ENCODE measurements at regions not wholly inside any gene's neighbourhood (a gene's known extent, or its start where the extent isn't known, plus 50 kb on each side); places are given as distances from the start of the nearest gene placed in this dataset.
"Not testable (repeated sequence)": the region's sequence is repeated elsewhere in the genome, so short reads cannot be mapped to it uniquely, and the experiment has no call there.

DNA sequence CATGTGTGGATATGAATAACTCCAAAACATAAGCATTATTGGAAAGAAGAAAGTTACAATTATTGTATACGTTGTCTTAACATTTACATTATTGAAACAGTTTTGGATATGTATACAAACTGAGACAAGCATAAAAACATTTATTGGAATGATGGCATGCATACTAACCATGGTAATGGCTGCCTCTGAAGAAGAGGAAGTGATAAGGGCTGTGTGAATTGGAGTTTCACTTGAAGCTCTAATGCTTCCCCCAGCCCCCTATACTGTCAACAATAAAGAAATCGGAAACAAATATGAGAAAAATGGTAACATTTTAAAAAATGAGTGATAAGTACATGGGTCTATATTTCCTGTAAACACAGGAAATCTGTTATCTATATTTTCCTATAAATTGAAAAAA lies 367.7 kb upstream of the DPYD start:
- no peak for DNase-seq (ENCODE audit: low read depth, low spot score)

GRCh38 chr1:98287626-98288025 lies 366.8 kb upstream of the DPYD start:
- no peak for DNase-seq (ENCODE audit: low read depth, low spot score)

DNA sequence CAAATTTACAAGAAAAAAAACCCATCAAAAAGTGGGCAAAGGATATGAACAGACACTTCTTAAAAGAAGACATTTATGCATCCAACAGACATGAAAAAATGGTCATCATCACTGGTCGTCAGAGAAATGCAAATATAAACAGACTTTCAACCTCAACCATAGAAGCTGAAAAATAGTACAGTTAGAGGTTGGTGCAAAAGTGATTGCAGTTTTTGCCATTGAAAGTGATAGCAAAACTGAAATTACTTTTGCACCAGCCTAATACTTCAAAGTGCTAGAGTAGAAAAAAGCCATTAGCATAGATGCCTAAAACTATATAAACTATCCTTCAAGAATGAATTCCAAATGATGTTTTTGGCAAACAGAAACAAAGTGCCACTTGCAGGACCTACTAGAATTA lies 365.8 kb upstream of the DPYD start:
- no peak for DNase-seq (ENCODE audit: low read depth, low spot score)

DNA sequence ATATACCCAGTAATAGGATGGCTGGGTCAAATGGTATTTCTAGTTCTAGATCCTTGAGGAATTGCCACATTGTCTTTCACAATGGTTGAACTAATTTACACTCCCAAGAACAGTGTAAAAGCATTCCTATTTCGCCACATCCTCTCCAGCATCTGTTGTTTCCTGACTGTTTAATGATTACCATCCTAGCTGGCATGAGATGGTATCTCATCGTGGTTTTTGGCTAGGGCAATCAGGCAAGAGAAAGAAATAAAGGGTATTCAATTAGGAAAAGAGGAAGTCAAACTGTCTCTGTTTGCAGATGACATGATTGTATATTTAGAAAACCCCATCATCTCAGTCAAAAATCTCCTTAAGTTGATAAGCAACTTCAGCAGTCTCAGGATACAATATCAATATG lies 364.5 kb upstream of the DPYD start:
- not testable (repeated sequence) for DNase-seq (ENCODE audit: low read depth, low spot score)

- no peak for DNase-seq (ENCODE audit: low read depth, low spot score)
These were observed 359.2 kb upstream of the DPYD start for GRCh38 chr1:98280049-98280448.

DNA sequence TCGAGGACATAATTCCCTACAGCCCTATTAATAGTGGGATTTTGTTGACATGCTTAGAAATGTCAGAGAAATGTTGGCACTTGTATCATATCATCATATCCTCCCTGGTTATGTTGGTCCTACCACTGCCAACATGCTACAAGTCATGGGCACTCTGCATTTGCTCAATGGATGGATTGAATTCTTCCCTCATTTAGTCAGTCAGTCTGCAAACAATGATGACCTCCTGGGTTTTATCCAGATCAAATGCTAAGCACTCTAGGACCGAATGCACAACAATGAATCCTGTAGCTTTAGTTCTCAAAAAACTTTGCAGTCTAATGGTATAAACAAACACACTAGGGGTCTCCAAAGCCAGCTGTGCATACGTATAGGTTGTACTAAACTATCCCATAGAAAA lies 357.2 kb upstream of the DPYD start:
- DNase-seq (ENCODE audit: low read depth, low spot score), result no peak

- peak; percentile 7 for DNase-seq (ENCODE audit: low read depth, low spot score)
These were observed 356.3 kb upstream of the DPYD start for GRCh38 chr1:98277118-98277517.

DNA sequence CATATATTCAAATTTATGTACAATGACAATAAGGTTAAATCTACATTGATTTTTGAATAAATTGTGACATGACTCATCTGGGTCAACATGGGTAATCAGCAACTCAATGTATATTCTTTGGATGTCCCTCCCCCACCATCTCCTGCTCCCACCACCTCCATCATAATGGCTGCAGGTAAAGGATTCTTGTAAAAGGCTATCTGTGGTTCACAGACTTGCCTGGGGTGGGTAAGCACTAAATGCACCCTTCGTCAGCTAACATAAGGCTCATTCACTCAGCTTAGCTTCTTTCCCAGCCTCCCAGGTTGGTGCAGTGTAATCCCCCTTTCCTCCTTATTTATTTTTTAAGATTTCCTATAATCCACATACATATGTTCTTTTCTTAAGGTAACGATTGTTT lies 355.7 kb upstream of the DPYD start:
- DNase-seq (ENCODE audit: low read depth, low spot score), result no peak

GRCh38 chr1:98268316-98268715 lies 347.5 kb upstream of the DPYD start:
- DNase-seq (ENCODE audit: low read depth, low spot score), result no peak

- no peak for DNase-seq (ENCODE audit: low read depth, low spot score)
These were observed 346.6 kb upstream of the DPYD start for GRCh38 chr1:98267423-98267822.

- no peak for DNase-seq (ENCODE audit: low read depth, low spot score)
These were observed 343.9 kb upstream of the DPYD start for GRCh38 chr1:98264727-98265126.

GRCh38 chr1:98260839-98261238 lies 340.0 kb upstream of the DPYD start:
- DNase-seq (ENCODE audit: low read depth, low spot score), result no peak

DNA sequence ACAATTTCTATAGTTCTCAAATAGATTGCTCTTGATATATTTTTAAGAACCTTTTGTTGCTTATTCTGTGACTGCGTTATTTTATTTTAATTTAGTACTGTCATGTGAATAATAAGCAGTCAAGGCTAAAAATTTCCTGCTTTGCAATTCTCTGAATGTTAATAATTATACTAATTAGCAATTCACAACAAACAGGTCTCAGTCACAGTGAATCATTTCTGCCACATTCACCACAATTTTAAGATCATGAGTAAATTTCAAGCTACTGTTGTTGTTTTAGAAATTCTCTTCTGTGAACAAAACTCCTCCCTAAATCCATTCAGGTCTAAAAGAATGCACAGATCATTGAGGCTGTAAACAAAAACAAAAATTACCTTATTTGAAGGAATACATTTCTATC lies 339.6 kb upstream of the DPYD start:
- no peak for DNase-seq (ENCODE audit: low read depth, low spot score)

- DNase-seq (ENCODE audit: low read depth, low spot score), result no peak
These were observed 335.9 kb upstream of the DPYD start for GRCh38 chr1:98256700-98257099.

DNA sequence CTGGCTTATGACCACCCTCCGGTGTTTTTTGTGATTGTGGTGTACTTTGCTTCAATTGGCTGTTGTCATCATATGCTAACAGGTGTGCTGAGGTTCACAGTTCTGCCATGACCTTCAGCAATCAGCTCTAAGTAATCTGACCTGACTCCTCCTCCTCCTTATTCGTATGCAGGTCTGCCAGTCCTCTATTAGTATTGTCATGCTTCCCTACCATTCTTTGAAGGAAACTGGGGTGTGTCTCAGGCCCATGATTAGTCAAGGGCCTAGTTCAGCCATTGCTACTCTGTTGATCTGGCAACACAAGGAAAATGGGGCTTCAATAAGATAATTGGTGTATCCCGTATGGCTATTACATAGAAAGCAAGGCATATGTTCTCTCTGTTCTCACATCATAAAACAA lies 332.3 kb upstream of the DPYD start:
- no peak for DNase-seq (ENCODE audit: low read depth, low spot score)

DNA sequence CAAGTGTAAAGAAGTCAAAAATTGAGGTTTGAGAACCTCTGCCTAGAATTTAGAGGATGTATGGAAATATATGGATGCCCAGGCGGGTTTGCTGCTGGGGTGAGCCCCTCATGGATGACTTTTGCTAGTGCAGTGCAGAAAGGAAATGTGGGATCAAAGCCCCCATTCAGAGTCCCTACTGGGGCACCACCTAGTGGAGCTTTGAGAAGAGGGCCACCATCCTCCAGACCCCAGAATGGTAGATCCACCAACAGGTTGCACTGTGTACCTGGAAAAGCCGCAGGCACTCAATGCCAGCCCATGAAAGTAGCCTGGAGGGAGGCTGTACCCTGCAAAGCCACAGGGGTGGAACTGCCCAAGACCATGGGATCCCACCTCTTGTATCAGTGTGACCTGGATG lies 330.7 kb upstream of the DPYD start:
- no peak for DNase-seq (ENCODE audit: low read depth, low spot score)

- no peak for DNase-seq (ENCODE audit: low read depth, low spot score)
These were observed 311.8 kb upstream of the DPYD start for GRCh38 chr1:98232678-98233077.

DNA sequence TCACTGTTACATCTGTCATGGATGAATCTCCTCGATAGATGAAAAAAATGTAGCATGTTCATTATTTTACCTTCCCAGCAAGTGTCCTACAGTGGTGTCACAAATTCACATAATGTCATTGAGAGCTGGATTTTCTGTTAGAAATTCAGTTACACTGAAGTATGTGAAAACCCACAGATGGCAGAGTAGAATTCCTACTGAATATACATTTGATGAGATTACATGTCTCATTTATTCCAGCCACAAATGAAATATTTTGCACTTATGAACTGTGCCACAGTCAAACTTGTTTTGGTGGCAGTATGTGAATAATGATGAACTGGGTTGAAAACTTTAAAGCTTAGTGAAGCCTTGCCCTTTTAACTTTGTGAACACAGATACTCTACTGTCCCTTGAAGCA lies 301.9 kb upstream of the DPYD start:
- DNase-seq (ENCODE audit: low read depth, low spot score), result no peak

DNA sequence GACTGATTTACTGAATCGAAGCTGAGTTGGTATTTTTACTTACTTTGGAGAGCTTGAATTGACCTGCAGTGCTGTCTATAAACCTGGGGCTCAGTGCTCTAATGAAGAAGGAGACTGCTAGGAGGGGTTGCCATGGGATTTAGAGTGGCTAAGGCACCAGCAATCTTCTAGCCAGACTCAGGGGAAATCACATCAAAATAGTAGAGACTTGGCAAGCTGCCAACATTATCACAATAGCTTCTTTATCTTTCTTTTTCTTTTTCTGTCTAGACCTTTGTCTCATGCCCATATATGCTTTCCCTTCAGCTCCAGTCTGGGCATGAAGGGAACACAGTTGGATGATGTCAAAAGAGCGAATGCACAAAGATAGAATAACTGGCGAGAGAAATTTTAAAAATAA lies 301.1 kb upstream of the DPYD start:
- DNase-seq (ENCODE audit: low read depth, low spot score), result no peak

DNA sequence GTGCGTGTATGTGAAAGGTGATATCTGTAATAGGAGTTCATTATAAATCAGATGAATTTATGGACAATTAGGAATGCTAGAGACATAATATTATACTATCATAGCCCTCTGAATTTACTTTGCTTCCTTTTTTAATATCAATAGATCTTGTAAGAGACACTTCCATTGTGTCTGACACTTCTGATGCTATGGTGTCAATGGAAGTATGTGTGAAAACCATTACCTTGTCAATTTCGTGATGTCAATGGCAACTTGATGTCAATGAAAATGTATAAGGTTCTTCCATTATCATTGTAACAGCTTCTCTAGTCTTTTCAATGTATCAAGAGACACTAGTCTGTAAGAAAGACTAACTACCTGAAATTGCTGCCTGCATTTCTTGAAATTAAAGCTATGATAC lies 296.8 kb upstream of the DPYD start:
- no peak for DNase-seq (ENCODE audit: low read depth, low spot score)

- no peak for DNase-seq (ENCODE audit: low read depth, low spot score)
These were observed 295.5 kb upstream of the DPYD start for GRCh38 chr1:98216304-98216703.

- no peak for DNase-seq (ENCODE audit: low read depth, low spot score)
These were observed 290.5 kb upstream of the DPYD start for GRCh38 chr1:98211271-98211845.

DNA sequence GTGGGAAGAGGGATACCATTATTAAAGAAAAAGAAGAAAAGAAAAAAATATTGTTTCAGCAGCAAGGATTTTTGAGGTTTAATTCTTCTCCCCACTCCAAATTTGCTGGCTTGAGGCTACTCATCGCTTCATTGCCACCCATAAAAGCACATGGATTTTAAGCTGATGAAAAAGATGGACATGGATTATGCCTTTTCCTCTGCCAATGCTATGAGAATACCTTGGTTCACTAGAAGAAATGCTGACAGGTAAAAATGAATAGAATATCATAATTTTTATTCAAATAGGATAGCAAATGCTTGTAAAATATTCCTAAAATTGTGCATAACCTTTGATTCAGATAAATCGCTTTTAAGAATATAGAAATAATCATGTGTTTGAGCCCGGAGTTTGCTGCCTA lies 289.7 kb upstream of the DPYD start:
- no peak for DNase-seq (ENCODE audit: low read depth, low spot score)

- DNase-seq (ENCODE audit: low read depth, low spot score), result no peak
These were observed 289.2 kb upstream of the DPYD start for GRCh38 chr1:98210064-98210463.
